ENCODE measurements at regions not wholly inside any gene's neighbourhood (a gene's known extent, or its start where the extent isn't known, plus 50 kb on each side); places are given as distances from the start of the nearest gene placed in this dataset.

DNA sequence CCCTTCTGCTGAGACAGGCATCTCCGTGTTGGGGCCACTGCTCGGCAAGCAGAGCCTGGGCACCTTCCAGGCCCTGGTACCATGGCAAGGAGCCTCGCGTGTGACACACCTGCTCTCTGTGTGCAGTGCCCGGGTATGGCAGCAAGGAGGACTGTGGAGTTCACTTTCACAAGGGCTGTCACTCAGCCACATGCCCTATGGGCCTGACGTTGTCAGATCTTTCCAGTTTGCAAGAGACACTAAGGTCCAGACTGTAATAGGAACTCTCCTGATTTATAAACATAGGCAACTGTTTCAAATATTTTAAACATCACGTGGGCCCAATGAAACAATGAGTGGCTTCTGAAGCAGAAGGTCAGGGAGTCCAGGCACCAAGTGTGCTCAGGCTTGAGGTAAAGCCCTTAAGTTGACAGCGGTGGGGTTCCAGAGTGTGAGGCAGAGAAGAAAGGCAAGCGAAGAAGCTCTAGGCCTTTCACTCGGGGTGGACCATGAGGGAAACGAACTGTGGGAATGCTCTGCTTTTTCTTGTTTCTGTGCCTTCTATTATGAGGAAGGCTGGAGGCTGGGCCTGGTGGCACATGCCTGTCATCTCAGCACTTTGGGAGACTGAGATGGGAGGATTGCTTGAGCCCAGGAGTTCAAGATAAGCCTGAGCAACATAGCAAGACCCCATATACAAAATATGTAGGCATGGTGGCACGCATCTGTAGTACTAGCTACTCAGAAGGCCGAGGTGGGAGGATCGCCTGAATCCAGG, 108.6 kb upstream of the TRIM2 start:
- TF ChIP-seq, protein P1, sequence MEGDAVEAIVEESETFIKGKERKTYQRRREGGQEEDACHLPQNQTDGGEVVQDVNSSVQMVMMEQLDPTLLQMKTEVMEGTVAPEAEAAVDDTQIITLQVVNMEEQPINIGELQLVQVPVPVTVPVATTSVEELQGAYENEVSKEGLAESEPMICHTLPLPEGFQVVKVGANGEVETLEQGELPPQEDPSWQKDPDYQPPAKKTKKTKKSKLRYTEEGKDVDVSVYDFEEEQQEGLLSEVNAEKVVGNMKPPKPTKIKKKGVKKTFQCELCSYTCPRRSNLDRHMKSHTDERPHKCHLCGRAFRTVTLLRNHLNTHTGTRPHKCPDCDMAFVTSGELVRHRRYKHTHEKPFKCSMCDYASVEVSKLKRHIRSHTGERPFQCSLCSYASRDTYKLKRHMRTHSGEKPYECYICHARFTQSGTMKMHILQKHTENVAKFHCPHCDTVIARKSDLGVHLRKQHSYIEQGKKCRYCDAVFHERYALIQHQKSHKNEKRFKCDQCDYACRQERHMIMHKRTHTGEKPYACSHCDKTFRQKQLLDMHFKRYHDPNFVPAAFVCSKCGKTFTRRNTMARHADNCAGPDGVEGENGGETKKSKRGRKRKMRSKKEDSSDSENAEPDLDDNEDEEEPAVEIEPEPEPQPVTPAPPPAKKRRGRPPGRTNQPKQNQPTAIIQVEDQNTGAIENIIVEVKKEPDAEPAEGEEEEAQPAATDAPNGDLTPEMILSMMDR (conservative IDR thresholded peaks at IDR 0.05) = no peak
- TF ChIP-seq ZFX (IDR thresholded peaks at IDR 0.05) = no peak
